ENCODE measurements at regions not wholly inside any gene's neighbourhood (a gene's known extent, or its start where the extent isn't known, plus 50 kb on each side); places are given as distances from the start of the nearest gene placed in this dataset.
"Not testable (repeated sequence)": the region's sequence is repeated elsewhere in the genome, so short reads cannot be mapped to it uniquely, and the experiment has no call there.

GRCh38 chr6:170738263-170738662 is 153.8 kb upstream of the PDCD2 start:
- not testable (repeated sequence) for H3K4me1 ChIP-seq (ENCODE audit: insufficient read depth); H3F3A ChIP-seq (replicated peaks; ENCODE audit: low read depth); H3K4me1 Mint-ChIP-seq; H3K27ac ChIP-seq (ENCODE audit: low read depth); H3K36me3 Mint-ChIP-seq (ENCODE audit: low read depth); H3K79me2 ChIP-seq (replicated peaks; ENCODE audit: insufficient read depth); H3K4me2 ChIP-seq; H3K4me3 ChIP-seq; H3K27me3 ChIP-seq (ENCODE audit: insufficient read depth); H3K4me3 Mint-ChIP-seq; DNase-seq (ENCODE audit: low spot score); H3K27ac Mint-ChIP-seq; ATAC-seq; H4K20me1 ChIP-seq (replicated peaks; ENCODE audit: insufficient read depth); H3K36me3 ChIP-seq (ENCODE audit: insufficient read depth); H2AFZ ChIP-seq; H3K9me2 ChIP-seq (ENCODE audit: insufficient read depth); H3K9me3 Mint-ChIP-seq; H3K27me3 Mint-ChIP-seq (ENCODE audit: insufficient read depth, low read depth, poor library complexity)

GRCh38 chr6:170736339-170736738 is 151.9 kb upstream of the PDCD2 start:
- H3K4me1 ChIP-seq (ENCODE audit: insufficient read depth); H3K27ac ChIP-seq (ENCODE audit: low read depth); H4K20me1 ChIP-seq (replicated peaks; ENCODE audit: insufficient read depth); H3K36me3 ChIP-seq (ENCODE audit: insufficient read depth); H3K27me3 ChIP-seq (ENCODE audit: insufficient read depth); H3K4me3 ChIP-seq; H3K79me2 ChIP-seq (replicated peaks; ENCODE audit: insufficient read depth); DNase-seq (ENCODE audit: low spot score); H3K9me2 ChIP-seq (ENCODE audit: insufficient read depth); H3K27ac Mint-ChIP-seq; H2AFZ ChIP-seq; H3K27me3 Mint-ChIP-seq (ENCODE audit: insufficient read depth, low read depth, poor library complexity); ATAC-seq; H3K4me3 Mint-ChIP-seq; H3K4me2 ChIP-seq; H3K36me3 Mint-ChIP-seq (ENCODE audit: low read depth); H3F3A ChIP-seq (replicated peaks; ENCODE audit: low read depth); H3K9me3 Mint-ChIP-seq; H3K4me1 Mint-ChIP-seq: not testable (repeated sequence)

GRCh38 chr6:170717082-170717481 is 132.6 kb upstream of the PDCD2 start:
- not testable (repeated sequence) for H3K27ac ChIP-seq (ENCODE audit: low read depth); H3K4me1 Mint-ChIP-seq; H3K9me3 Mint-ChIP-seq; H3K36me3 Mint-ChIP-seq (ENCODE audit: low read depth); H3K36me3 ChIP-seq (ENCODE audit: insufficient read depth); H4K20me1 ChIP-seq (replicated peaks; ENCODE audit: insufficient read depth); H3K4me3 Mint-ChIP-seq; H3K27me3 Mint-ChIP-seq (ENCODE audit: insufficient read depth, low read depth, poor library complexity); H3K27ac Mint-ChIP-seq; H3K9me2 ChIP-seq (ENCODE audit: insufficient read depth); H3F3A ChIP-seq (replicated peaks; ENCODE audit: low read depth); H3K79me2 ChIP-seq (replicated peaks; ENCODE audit: insufficient read depth); H3K4me2 ChIP-seq; H2AFZ ChIP-seq; H3K27me3 ChIP-seq (ENCODE audit: insufficient read depth); ATAC-seq; DNase-seq (ENCODE audit: low spot score); H3K4me1 ChIP-seq (ENCODE audit: insufficient read depth); H3K4me3 ChIP-seq

GRCh38 chr6:170712702-170713101 is 128.3 kb upstream of the PDCD2 start:
- H3K9me2 ChIP-seq (ENCODE audit: insufficient read depth); H3K27me3 Mint-ChIP-seq (ENCODE audit: insufficient read depth, low read depth, poor library complexity); ATAC-seq; H3F3A ChIP-seq (replicated peaks; ENCODE audit: low read depth); H3K36me3 ChIP-seq (ENCODE audit: insufficient read depth); H3K4me1 ChIP-seq (ENCODE audit: insufficient read depth); H3K27me3 ChIP-seq (ENCODE audit: insufficient read depth); H3K4me1 Mint-ChIP-seq; H3K27ac Mint-ChIP-seq; DNase-seq (ENCODE audit: low spot score); H3K36me3 Mint-ChIP-seq (ENCODE audit: low read depth); H4K20me1 ChIP-seq (replicated peaks; ENCODE audit: insufficient read depth); H3K27ac ChIP-seq (ENCODE audit: low read depth); H3K79me2 ChIP-seq (replicated peaks; ENCODE audit: insufficient read depth); H2AFZ ChIP-seq; H3K4me3 ChIP-seq; H3K4me3 Mint-ChIP-seq; H3K4me2 ChIP-seq; H3K9me3 Mint-ChIP-seq: not testable (repeated sequence)
- TF ChIP-seq CTCF (conservative IDR thresholded peaks at IDR 0.05; ENCODE audit: low read depth in 2 of 2), result peak in 1 of 2 experiments; percentile 39; a peak in 1 of 4 replicates

GRCh38 chr6:170700178-170700577 is 115.7 kb upstream of the PDCD2 start:
- not testable (repeated sequence) for ATAC-seq; H3K79me2 ChIP-seq (replicated peaks; ENCODE audit: insufficient read depth); H3K4me1 ChIP-seq (ENCODE audit: insufficient read depth); H3K4me1 Mint-ChIP-seq; H2AFZ ChIP-seq; H3K4me2 ChIP-seq; H3F3A ChIP-seq (replicated peaks; ENCODE audit: low read depth); H3K36me3 ChIP-seq (ENCODE audit: insufficient read depth); H4K20me1 ChIP-seq (replicated peaks; ENCODE audit: insufficient read depth); H3K4me3 ChIP-seq; DNase-seq (ENCODE audit: low spot score); H3K27me3 ChIP-seq (ENCODE audit: insufficient read depth); H3K36me3 Mint-ChIP-seq (ENCODE audit: low read depth); H3K27ac ChIP-seq (ENCODE audit: low read depth); H3K27me3 Mint-ChIP-seq (ENCODE audit: insufficient read depth, low read depth, poor library complexity); H3K4me3 Mint-ChIP-seq; H3K9me2 ChIP-seq (ENCODE audit: insufficient read depth); H3K27ac Mint-ChIP-seq; H3K9me3 Mint-ChIP-seq

Measured in GM23338 (cell line).